H1 (cell line): ENCODE measurements at regions not wholly inside any gene's neighbourhood (a gene's known extent, or its start where the extent isn't known, plus 50 kb on each side); places are given as distances from the start of the nearest gene placed in this dataset.

Experiments used
- CTCF ChIA-PET: fragments of 300-600 bp; sonication (Branson Sonifier 250); formaldehyde crosslinking; loops from one replicate; lab custom pipeline; 2021; ENCODE audit not compliant: partially characterized antibody; lab: Charles Lee
- POLR2A ChIA-PET: fragments of 300-600 bp; sonication (Branson Sonifier 250); formaldehyde crosslinking; loops from one replicate; lab custom pipeline; 2021; ENCODE audit warnings: inconsistent platforms; ENCODE audit not compliant: partially characterized antibody; lab: Charles Lee
- DNase-seq, 2 experiments: peaks; one replicate each; pipeline versions ENCODE4 v3.0.0 to v3.0.0-alpha.2; 2010 to 2022; ENCODE audit warnings: low spot score in 2 of 2, low read depth in 1 of 2, mixed read lengths in 1 of 2
- FAIRE-seq: peaks from 2 replicates; lab custom pipeline; 2011; peaks lifted over from hg19 to GRCh38; lab: Jason Lieb, UNC
- H2AFZ ChIP-seq: 2 replicates; pipeline ENCODE4 v1.8.1; 2012; ENCODE audit warnings: low read length, inconsistent platforms
- H2AK5ac ChIP-seq: 2 replicates; pipeline ENCODE4 v1.6.1; 2013; ENCODE audit warnings: low read depth, low read length
- H2BK120ac ChIP-seq: replicated peaks from 2 replicates; pipeline ENCODE3; 2013; ENCODE audit warnings: low read depth, low read length, inconsistent platforms
- H2BK12ac ChIP-seq: 2 replicates; pipeline ENCODE4 v1.6.1; 2013; ENCODE audit warnings: low read depth, low read length
- H2BK15ac ChIP-seq: 2 replicates; pipeline ENCODE4 v1.6.1; 2013; ENCODE audit warnings: low read length
- H2BK20ac ChIP-seq: 2 replicates; pipeline ENCODE4 v1.6.1; 2013; ENCODE audit warnings: low read length
- H2BK5ac ChIP-seq: 2 replicates; pipeline ENCODE4 v1.6.1; 2013; ENCODE audit warnings: low read depth, low read length
- H3K14ac ChIP-seq: 2 replicates; pipeline ENCODE4 v1.6.1; 2013; ENCODE audit warnings: inconsistent platforms; ENCODE audit not compliant: insufficient read length
- H3K18ac ChIP-seq: 2 replicates; pipeline ENCODE4 v1.6.1; 2013; ENCODE audit warnings: low read length; ENCODE audit errors: extremely low read depth
- H3K23ac ChIP-seq: 2 replicates; pipeline ENCODE4 v1.6.1; 2013; ENCODE audit warnings: inconsistent platforms; ENCODE audit not compliant: insufficient read length
- H3K23me2 ChIP-seq: 2 replicates; pipeline ENCODE4 v1.6.1; 2013; ENCODE audit warnings: low read depth, low read length
- H3K27ac ChIP-seq: 2 replicates; pipeline ENCODE4 v1.6.1; 2011; ENCODE audit warnings: low read depth, low read length, inconsistent platforms
- H3K27me3 ChIP-seq, 4 experiments: replicated peaks in 1 of 4; 1 replicate in 1 of 4; 2 replicates in 3 of 4; pipeline versions ENCODE4 v1.6.1 to v1.8.1; 2011 to 2013; ENCODE audit warnings: low read length in 3 of 4, mild to moderate bottlenecking in 3 of 4, inconsistent platforms in 2 of 4, mixed read lengths in 2 of 4, moderate library complexity in 1 of 4; ENCODE audit not compliant: control insufficient read depth in 3 of 4, insufficient read depth in 3 of 4; ENCODE audit errors: extremely low read depth in 1 of 4
- H3K36me3 ChIP-seq, 4 experiments: 2 replicates each; pipeline versions ENCODE4 v1.6.1 to v1.8.1; 2011 to 2013; ENCODE audit warnings: mild to moderate bottlenecking in 4 of 4, low read length in 3 of 4, moderate library complexity in 2 of 4, control low read depth in 1 of 4, inconsistent platforms in 1 of 4; ENCODE audit not compliant: insufficient read depth in 4 of 4, control insufficient read depth in 2 of 4
- H3K4ac ChIP-seq: replicated peaks from 2 replicates; pipeline ENCODE3; 2013; ENCODE audit warnings: low read length, low read depth, mixed read lengths, inconsistent platforms; ENCODE audit not compliant: insufficient read length
- H3K4me1 ChIP-seq, 4 experiments: replicated peaks in 1 of 4; 1 replicate in 1 of 4; 2 replicates in 3 of 4; pipeline versions ENCODE4 v1.6.1 to v1.8.1; 2011 to 2013; ENCODE audit warnings: low read length in 3 of 4, inconsistent platforms in 2 of 4, mixed read lengths in 1 of 4; ENCODE audit not compliant: insufficient read depth in 4 of 4, control insufficient read depth in 3 of 4
- H3K4me2 ChIP-seq, 2 experiments: 2 replicates each; pipeline versions ENCODE4 v1.6.1 to v1.8.1; 2011 to 2013; ENCODE audit warnings: low read depth in 2 of 2, low read length in 2 of 2, control low read depth in 1 of 2, inconsistent platforms in 1 of 2, mild to moderate bottlenecking in 1 of 2; ENCODE audit not compliant: insufficient read depth in 1 of 2
- H3K4me3 ChIP-seq, 4 experiments: fragments of 200-600, 300-600 bp in 1 of 4; sonication (generic), shearing (Covaris generic), sonication (Bioruptor Twin) in 1 of 4; 2 replicates each; pipeline versions ENCODE4 v1.5.1 to v1.8.1; 2011 to 2016; ENCODE audit warnings: low read length in 4 of 4, low read depth in 3 of 4, control low read depth in 2 of 4, inconsistent platforms in 2 of 4, mild to moderate bottlenecking in 2 of 4, mixed read lengths in 1 of 4, moderate library complexity in 1 of 4; ENCODE audit not compliant: insufficient read depth in 2 of 4; ENCODE audit errors: extremely low read depth in 1 of 4
- H3K56ac ChIP-seq: replicated peaks from 2 replicates; pipeline ENCODE3; 2013; ENCODE audit warnings: low read depth, mild to moderate bottlenecking, mixed read lengths, low read length, inconsistent platforms; ENCODE audit not compliant: insufficient read length
- H3K79me1 ChIP-seq: 2 replicates; pipeline ENCODE4 v1.6.1; 2013; ENCODE audit warnings: low read depth, low read length, control low read depth
- H3K79me2 ChIP-seq, 2 experiments: 2 replicates each; pipeline versions ENCODE4 v1.6.1 to v1.8.1; 2012 to 2013; ENCODE audit warnings: low read length in 2 of 2, mild to moderate bottlenecking in 2 of 2, inconsistent platforms in 1 of 2; ENCODE audit not compliant: insufficient read depth in 2 of 2, control insufficient read depth in 1 of 2
- H3K9ac ChIP-seq, 4 experiments: replicated peaks in 1 of 4; 1 replicate in 1 of 4; 2 replicates in 3 of 4; pipeline versions ENCODE4 v1.6.1 to v1.8.1; 2011 to 2013; ENCODE audit warnings: low read depth in 3 of 4, low read length in 3 of 4, control low read depth in 2 of 4, mild to moderate bottlenecking in 2 of 4, moderate library complexity in 2 of 4, inconsistent platforms in 1 of 4; ENCODE audit errors: extremely low read depth in 1 of 4
- H3K9me3 ChIP-seq, 2 experiments: 2 replicates each; pipeline versions ENCODE4 v1.6.1 to v1.8.1; 2012 to 2013; ENCODE audit warnings: mild to moderate bottlenecking in 2 of 2, moderate library complexity in 2 of 2, control low read depth in 1 of 2, inconsistent platforms in 1 of 2, low read depth in 1 of 2, low read length in 1 of 2, mixed read lengths in 1 of 2; ENCODE audit not compliant: insufficient read depth in 2 of 2
- H4K20me1 ChIP-seq, 2 experiments: replicated peaks in 1 of 2; 2 replicates each; pipeline versions ENCODE3 to v1.8.1; 2011 to 2013; ENCODE audit warnings: inconsistent platforms in 2 of 2, low read length in 2 of 2, mild to moderate bottlenecking in 1 of 2; ENCODE audit not compliant: insufficient read depth in 2 of 2, control insufficient read depth in 1 of 2
- H4K5ac ChIP-seq: 2 replicates; pipeline ENCODE4 v1.6.1; 2013; ENCODE audit warnings: low read length, low read depth, mixed read lengths, inconsistent platforms; ENCODE audit not compliant: insufficient read length
- H4K8ac ChIP-seq: 2 replicates; pipeline ENCODE4 v1.8.0; 2013; ENCODE audit warnings: mild to moderate bottlenecking, moderate library complexity, low read length, inconsistent platforms; ENCODE audit not compliant: insufficient read depth; ENCODE audit errors: extremely low read depth
- H4K91ac ChIP-seq: replicated peaks from 2 replicates; pipeline ENCODE3; 2013; ENCODE audit warnings: low read length, mixed read lengths, inconsistent platforms; ENCODE audit not compliant: insufficient read length
- ATF2 ChIP-seq: IDR thresholded peaks from 2 replicates; pipeline ENCODE4 v1.6.1; 2012; ENCODE audit warnings: low read length, inconsistent platforms
- CHD1 ChIP-seq: IDR thresholded peaks from 2 replicates; pipeline ENCODE4 v1.6.1; 2012; ENCODE audit warnings: low read depth, low read length, improper control_type of control experiment
- CHD2 ChIP-seq: IDR thresholded peaks from 2 replicates; pipeline ENCODE4 v1.6.1; 2012; ENCODE audit warnings: low read length, improper control_type of control experiment
- CTBP2 ChIP-seq: IDR thresholded peaks from 2 replicates; pipeline ENCODE4 v1.7.0; 2011; ENCODE audit warnings: borderline replicate concordance, mild to moderate bottlenecking, moderate library complexity, mixed read lengths, low read length; ENCODE audit not compliant: insufficient read depth, insufficient read length
- EGR1 ChIP-seq: IDR thresholded peaks from 2 replicates; pipeline ENCODE4 v1.6.1; 2011; ENCODE audit warnings: low read depth, low read length, borderline replicate concordance
- HDAC6 ChIP-seq: IDR thresholded peaks from one replicate; pipeline ENCODE4 v1.7.1; 2012; ENCODE audit warnings: low read depth, mild to moderate bottlenecking, inconsistent platforms, low read length, moderate library complexity
- KDM4A ChIP-seq: IDR thresholded peaks from one replicate; pipeline ENCODE4 v1.7.1; 2012; ENCODE audit warnings: low read depth, mild to moderate bottlenecking, moderate library complexity, low read length, inconsistent platforms; ENCODE audit not compliant: severe bottlenecking
- NANOG ChIP-seq: IDR thresholded peaks from 2 replicates; pipeline ENCODE4 v1.6.1; 2011; ENCODE audit warnings: low read length, low read depth, mild to moderate bottlenecking, inconsistent platforms; ENCODE audit not compliant: insufficient read depth, poor library complexity, severe bottlenecking
- POU5F1 ChIP-seq: IDR thresholded peaks from 2 replicates; pipeline ENCODE4 v1.6.1; 2011; ENCODE audit warnings: low read depth, mild to moderate bottlenecking, low read length, moderate library complexity
- RNF2 ChIP-seq: fragments of 200-900, 300-1000 bp; sonication (generic); IDR thresholded peaks from 2 replicates; pipeline ENCODE4 v1.7.1; 2016; ENCODE audit warnings: borderline replicate concordance, low read depth, mild to moderate bottlenecking, antibody characterized with exemption, low read length; ENCODE audit not compliant: poor library complexity, severe bottlenecking; ENCODE audit errors: missing control alignments
- ZNF274 ChIP-seq: IDR thresholded peaks from 2 replicates; pipeline ENCODE4 v1.7.0; 2012; ENCODE audit warnings: low read length, borderline replicate concordance; ENCODE audit errors: extremely low read depth
- WGBS, 2 experiments: shearing (Covaris generic) in 1 of 2; methylation state at CpG; one replicate each; pipeline versions ENCODE4 v1.1.6 to v1.1.7; 2013 to 2015; ENCODE audit warnings: low lambda C conversion rate in 2 of 2, mixed read lengths in 2 of 2, inconsistent platforms in 1 of 2, low coverage in 1 of 2, missing lambda C conversion rate in 1 of 2; ENCODE audit not compliant: insufficient replicate concordance in 2 of 2, insufficient coverage in 1 of 2, insufficient read length in 1 of 2; ENCODE audit errors: extremely low coverage in 1 of 2, missing lambda C conversion rate in 1 of 2; 5-methylcytosine and 5-hydroxymethylcytosine counted together

- DNase-seq (no peak), FAIRE-seq (no peak)
- H2BK20ac ChIP-seq, result no peak overlapping the region
- POLR2A ChIA-PET, result no interaction called here
- H3K9me3 ChIP-seq, result no peaks in the 10 kb centered on the region
- H4K20me1 ChIP-seq, result no peaks in the 10 kb centered on the region
- H3K27ac ChIP-seq, result no peak overlapping the region
- no peak overlapping the region for H3K4ac ChIP-seq
- H3K56ac ChIP-seq, result no peak overlapping the region
- no peak overlapping the region for H3K14ac ChIP-seq
- H4K5ac ChIP-seq, result no peak overlapping the region
- WGBS, 2 experiments, result 86% methylated on average over 4 of the region's 4 CpGs; no CpG with 5 or more reads in 1 of the 2 experiments
- H3K9ac ChIP-seq, result no peak overlapping the region
- no peak overlapping the region for H3K18ac ChIP-seq
- H2AK5ac ChIP-seq, result no peak overlapping the region
- H4K91ac ChIP-seq, result no peak overlapping the region
- H3K36me3 ChIP-seq, result no peaks in the 10 kb centered on the region
- H3K27me3 ChIP-seq, result no peaks in the 10 kb centered on the region
- no peak overlapping the region for H4K8ac ChIP-seq
- H2BK120ac ChIP-seq, result no peak overlapping the region
- no peak overlapping the region for H2AFZ ChIP-seq
- no peak overlapping the region for H3K23ac ChIP-seq
- no peaks in the 10 kb centered on the region for H3K4me1 ChIP-seq
- no peak overlapping the region for H2BK12ac ChIP-seq
- no peaks in the 10 kb centered on the region for H3K23me2 ChIP-seq
- H3K4me3 ChIP-seq, result no peak overlapping the region
- no peaks in the 10 kb centered on the region for H3K79me1 ChIP-seq
- H2BK5ac ChIP-seq, result no peak overlapping the region
- H3K4me2 ChIP-seq, result no peak overlapping the region
- CTCF ChIA-PET, result no interaction called here
- no peak overlapping the region for H2BK15ac ChIP-seq
- no peaks in the 10 kb centered on the region for H3K79me2 ChIP-seq
- TF ChIP-seq ATF2, result no peak
- no peak for TF ChIP-seq RNF2
- no peak for TF ChIP-seq CTBP2
- no peak for TF ChIP-seq EGR1
- no peak for TF ChIP-seq HDAC6
- TF ChIP-seq NANOG, result no peak
- TF ChIP-seq POU5F1, result no peak
- TF ChIP-seq ZNF274, result no peak
- no peak for TF ChIP-seq KDM4A
- no peak for TF ChIP-seq CHD1
- no peak for TF ChIP-seq CHD2
Measured at GRCh38 chr18:73060666-73061288, 193.0 kb upstream of the NETO1 start.
